GM23248 (cell line): ENCODE measurements at regions not wholly inside any gene's neighbourhood (a gene's known extent, or its start where the extent isn't known, plus 50 kb on each side); places are given as distances from the start of the nearest gene placed in this dataset.

ENCODE experiments used
- DNase-seq: peaks from one replicate; pipeline ENCODE4 v3.0.0-alpha.2; 2015
- H2AFZ ChIP-seq: fragments of 200-600 bp; sonication (generic); 2 replicates; pipeline ENCODE4 v1.6.1; 2016; ENCODE audit warnings: antibody characterized with exemption
- H3F3A ChIP-seq: fragments of 200-600 bp; sonication (generic); 2 replicates; pipeline ENCODE4 v1.6.1; 2016; ENCODE audit warnings: mild to moderate bottlenecking, antibody characterized with exemption, mixed run types; ENCODE audit not compliant: insufficient read depth
- H3K27ac ChIP-seq: fragments of 200-600 bp; sonication (generic); 2 replicates; pipeline ENCODE4 v1.5.1; 2016; ENCODE audit warnings: mild to moderate bottlenecking
- H3K27me3 ChIP-seq: fragments of 200-600 bp; sonication (generic); replicated peaks from 2 replicates; pipeline ENCODE4 v1.6.1; 2016; ENCODE audit warnings: mild to moderate bottlenecking; ENCODE audit not compliant: insufficient read depth
- H3K36me3 ChIP-seq: fragments of 200-600 bp; sonication (generic); 2 replicates; pipeline ENCODE4 v1.6.1; 2016; ENCODE audit warnings: low read depth, mild to moderate bottlenecking
- H3K4me1 ChIP-seq: fragments of 200-600 bp; sonication (generic); 2 replicates; pipeline ENCODE4 v1.6.1; 2016; ENCODE audit warnings: mild to moderate bottlenecking; ENCODE audit not compliant: insufficient read depth
- H3K4me2 ChIP-seq: fragments of 200-600 bp; sonication (generic); one replicate; pipeline ENCODE4 v1.6.1; 2016; ENCODE audit warnings: mild to moderate bottlenecking; ENCODE audit not compliant: unreplicated experiment
- H3K4me3 ChIP-seq: fragments of 200-600 bp; sonication (generic); 2 replicates; pipeline ENCODE4 v1.5.1; 2016; ENCODE audit warnings: mild to moderate bottlenecking
- H3K79me2 ChIP-seq: fragments of 200-600 bp; sonication (generic); 2 replicates; pipeline ENCODE4 v1.6.1; 2016; ENCODE audit warnings: mild to moderate bottlenecking; ENCODE audit not compliant: insufficient read depth
- H3K9ac ChIP-seq: fragments of 200-600 bp; sonication (generic); 2 replicates; pipeline ENCODE4 v1.6.1; 2016; ENCODE audit warnings: mild to moderate bottlenecking
- H3K9me2 ChIP-seq: fragments of 200-600 bp; sonication (generic); 2 replicates; pipeline ENCODE4 v1.6.1; 2016; ENCODE audit warnings: mixed run types, mild to moderate bottlenecking, moderate library complexity; ENCODE audit not compliant: insufficient read depth
- H3K9me3 ChIP-seq: fragments of 200-600 bp; sonication (generic); one replicate; pipeline ENCODE4 v1.6.1; 2017; ENCODE audit warnings: low read depth
- H4K20me1 ChIP-seq: fragments of 200-600 bp; sonication (generic); 2 replicates; pipeline ENCODE4 v1.6.0; 2016; ENCODE audit not compliant: insufficient read depth
- EZH2 ChIP-seq: fragments of 200-600 bp; sonication (generic); IDR thresholded peaks from 2 replicates; pipeline ENCODE4 v1.6.1; 2018; ENCODE audit warnings: antibody characterized with exemption, mild to moderate bottlenecking; ENCODE audit not compliant: insufficient read depth, poor library complexity, severe bottlenecking
- EZH2phosphoT487 ChIP-seq: fragments of 200-600 bp; sonication (generic); IDR thresholded peaks from 2 replicates; pipeline ENCODE4 v1.6.1; 2018; ENCODE audit warnings: antibody characterized with exemption, moderate library complexity, mild to moderate bottlenecking, low read depth; ENCODE audit not compliant: insufficient read depth
- WGBS, 2 experiments: methylation state at CpG; one replicate each; pipeline ENCODE4 v1.1.6; 2015 to 2017; ENCODE audit warnings: low lambda C conversion rate in 2 of 2, low coverage in 1 of 2; ENCODE audit errors: missing lambda C conversion rate in 2 of 2; 5-methylcytosine and 5-hydroxymethylcytosine counted together
- in situ Hi-C: fragments of 300-500 bp; cut with MboI; formaldehyde crosslinking; loops from 2 replicates; pipeline ENCODE4 v1.15.0; 2020

DNA sequence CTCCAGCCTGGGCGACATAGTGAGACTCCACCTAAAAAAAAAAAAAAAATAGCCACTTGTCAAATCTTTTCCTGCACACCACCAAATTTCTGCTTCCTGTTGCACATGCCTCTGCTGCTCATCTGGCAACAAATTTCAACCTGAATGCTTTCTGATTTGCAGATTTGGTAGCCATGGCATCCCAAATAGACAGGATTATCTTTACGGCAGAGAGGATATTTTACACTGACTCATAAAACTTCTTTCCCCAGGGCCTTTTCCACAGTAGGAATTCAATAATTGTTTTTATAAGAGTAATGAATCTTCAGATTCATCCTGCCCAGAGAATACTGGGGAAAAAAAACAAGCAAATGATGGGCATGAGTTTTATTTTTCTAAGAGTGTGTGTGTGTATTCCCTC lies 264.6 kb downstream of the FRK start:
- Histone ChIP-seq H3F3A (no peaks in the 10 kb centered on the region), H3K79me2 (no peaks in the 10 kb centered on the region), H3K4me1 (no peaks in the 10 kb centered on the region), H3K27ac (no peak overlapping the region), H3K4me3 (no peak overlapping the region), H3K9me2 (no peaks in the 10 kb centered on the region), H4K20me1 (no peaks in the 10 kb centered on the region), H2AFZ (no peak overlapping the region), H3K27me3 (no peaks in the 10 kb centered on the region), H3K36me3 (no peaks in the 10 kb centered on the region), H3K9me3 (no peaks in the 10 kb centered on the region), H3K4me2 (no peak overlapping the region), H3K9ac (no peak overlapping the region)
- TF ChIP-seq EZH2phosphoT487 = no peak
- TF ChIP-seq EZH2 = no peak
- in situ Hi-C loops = no loop called here
- 29 to 30% methylated on average over 2 of the region's 2 CpGs for WGBS, 2 experiments
- DNase-seq = no peak

- Histone ChIP-seq H3K27me3 (no peaks in the 10 kb centered on the region), H3K9ac (no peak overlapping the region), H3K27ac (no peak overlapping the region), H3K4me1 (no peaks in the 10 kb centered on the region), H3K36me3 (no peaks in the 10 kb centered on the region), H3K79me2 (no peaks in the 10 kb centered on the region), H3K4me2 (no peak overlapping the region), H4K20me1 (no peaks in the 10 kb centered on the region), H3K9me3 (no peaks in the 10 kb centered on the region), H3F3A (no peaks in the 10 kb centered on the region), H3K4me3 (no peak overlapping the region), H3K9me2 (no peaks in the 10 kb centered on the region), H2AFZ (no peak overlapping the region)
- in situ Hi-C loops = no loop called here
- DNase-seq = no peak
- 15 to 18% methylated on average over 3 of the region's 3 CpGs for WGBS, 2 experiments
- no peak for TF ChIP-seq EZH2phosphoT487
- TF ChIP-seq EZH2 = no peak
Measured at GRCh38 chr6:115783402-115784061, 277.2 kb downstream of the FRK start.

DNA sequence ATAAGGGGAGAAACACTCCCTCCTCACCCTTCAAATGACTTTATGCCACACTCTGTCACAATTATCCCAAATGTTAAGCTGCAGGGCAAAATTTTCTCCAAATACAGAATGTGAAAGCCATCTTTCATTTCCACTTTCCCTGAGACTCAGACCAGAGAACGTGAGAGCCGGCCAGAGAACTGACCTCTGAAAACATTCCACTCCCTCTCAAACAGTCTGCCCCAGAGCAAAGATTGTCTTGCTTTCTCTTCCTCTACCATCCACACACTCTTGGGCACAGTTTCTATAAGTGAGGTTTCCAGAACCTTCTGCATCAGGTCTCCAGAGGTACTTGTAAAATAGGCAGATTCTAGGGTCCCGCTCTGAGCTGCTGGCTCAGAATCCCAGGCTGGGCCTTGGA lies 278.1 kb downstream of the FRK start:
- no peaks in the 10 kb centered on the region for H3K9me3 ChIP-seq
- no peak overlapping the region for H2AFZ ChIP-seq
- WGBS, 2 experiments = 39 to 55% methylated on average over 3 of the region's 3 CpGs
- no peak for TF ChIP-seq EZH2
- TF ChIP-seq EZH2phosphoT487 = no peak
- no peak overlapping the region for H3K27ac ChIP-seq
- H3K4me1 ChIP-seq = no peaks in the 10 kb centered on the region
- H4K20me1 ChIP-seq = no peaks in the 10 kb centered on the region
- H3K4me3 ChIP-seq = no peak overlapping the region
- in situ Hi-C loops = no loop called here
- no peak for DNase-seq
- H3F3A ChIP-seq = no peaks in the 10 kb centered on the region
- H3K36me3 ChIP-seq = no peaks in the 10 kb centered on the region
- no peaks in the 10 kb centered on the region for H3K79me2 ChIP-seq
- H3K9me2 ChIP-seq = no peaks in the 10 kb centered on the region
- H3K9ac ChIP-seq = no peak overlapping the region
- no peaks in the 10 kb centered on the region for H3K27me3 ChIP-seq
- no peak overlapping the region for H3K4me2 ChIP-seq

DNA sequence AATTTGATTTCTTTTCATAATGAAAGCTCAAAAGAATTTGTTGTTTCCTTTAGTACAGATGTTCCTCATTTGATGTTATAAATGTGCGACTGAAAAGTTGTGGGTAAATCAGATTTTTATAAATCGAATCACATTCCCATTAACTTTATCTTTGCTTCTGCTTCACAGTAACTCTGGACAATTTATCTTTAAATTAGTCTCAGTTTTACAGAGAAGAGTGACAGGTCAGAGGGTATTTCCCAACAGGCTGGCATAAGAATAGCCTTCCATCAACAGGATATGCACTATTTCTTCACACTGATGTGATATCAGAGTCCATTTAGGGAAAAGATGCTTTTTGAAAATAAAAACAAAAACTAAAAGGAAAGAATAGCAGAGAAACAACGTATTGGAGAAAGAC lies 286.9 kb downstream of the FRK start:
- Histone ChIP-seq H3K4me1 (no peaks in the 10 kb centered on the region), H3K79me2 (no peaks in the 10 kb centered on the region), H3K27ac (no peak overlapping the region), H3F3A (no peaks in the 10 kb centered on the region), H4K20me1 (no peaks in the 10 kb centered on the region; the same call in 1 of the 2 replicates), H2AFZ (no peak overlapping the region), H3K9me2 (no peaks in the 10 kb centered on the region; the same call in 1 of the 2 replicates), H3K27me3 (no peaks in the 10 kb centered on the region), H3K4me2 (no peak overlapping the region), H3K36me3 (no peaks in the 10 kb centered on the region), H3K9me3 (no peaks in the 10 kb centered on the region), H3K4me3 (no peak overlapping the region), H3K9ac (no peak overlapping the region)
- no peak for TF ChIP-seq EZH2
- no peak for TF ChIP-seq EZH2phosphoT487
- 12 to 21% methylated on average over 3 of the region's 3 CpGs for WGBS, 2 experiments
- in situ Hi-C loops = no loop called here
- no peak for DNase-seq

GRCh38 chr6:115770851-115771250 lies 289.8 kb downstream of the FRK start:
- no peak overlapping the region for H2AFZ ChIP-seq
- H3K27me3 ChIP-seq = no peaks in the 10 kb centered on the region
- H3K79me2 ChIP-seq = no peaks in the 10 kb centered on the region
- no peaks in the 10 kb centered on the region for H3F3A ChIP-seq
- no peak for TF ChIP-seq EZH2
- no peaks in the 10 kb centered on the region for H3K9me3 ChIP-seq
- H3K4me3 ChIP-seq = no peak overlapping the region
- H3K9me2 ChIP-seq = no peaks in the 10 kb centered on the region; the same call in 1 of the 2 replicates
- H4K20me1 ChIP-seq = no peaks in the 10 kb centered on the region; the same call in 1 of the 2 replicates
- H3K27ac ChIP-seq = no peak overlapping the region
- no peak overlapping the region for H3K9ac ChIP-seq
- in situ Hi-C loops = no loop called here
- H3K4me1 ChIP-seq = no peaks in the 10 kb centered on the region
- WGBS, 2 experiments = 41 to 46% methylated on average over 7 of the region's 7 CpGs
- no peak for DNase-seq
- H3K4me2 ChIP-seq = no peak overlapping the region
- no peaks in the 10 kb centered on the region for H3K36me3 ChIP-seq
